H9 (cell line): ENCODE measurements at regions not wholly inside any gene's neighbourhood (a gene's known extent, or its start where the extent isn't known, plus 50 kb on each side); places are given as distances from the start of the nearest gene placed in this dataset.

Experiments used
- DNase-seq: peaks from one replicate; pipeline ENCODE4 v3.0.0-alpha.2; 2017
- H2AFZ ChIP-seq: one replicate; pipeline ENCODE4 v1.6.1; 2013; ENCODE audit warnings: mild to moderate bottlenecking, low read length, control low read depth, moderate library complexity
- H2AK5ac ChIP-seq: 2 replicates; pipeline ENCODE4 v1.6.1; 2013; ENCODE audit warnings: low read length, control low read depth, mixed read lengths; ENCODE audit not compliant: insufficient read length
- H2BK120ac ChIP-seq: one replicate; pipeline ENCODE4 v1.6.1; 2013; ENCODE audit warnings: low read depth, mild to moderate bottlenecking, low read length, control low read depth, inconsistent platforms; ENCODE audit not compliant: poor library complexity, severe bottlenecking
- H2BK12ac ChIP-seq: 2 replicates; pipeline ENCODE4 v1.6.1; 2013; ENCODE audit warnings: low read length, control low read depth, mixed read lengths, low read depth; ENCODE audit not compliant: insufficient read length
- H2BK15ac ChIP-seq: 2 replicates; pipeline ENCODE4 v1.6.1; 2013; ENCODE audit warnings: low read depth, low read length, control low read depth
- H2BK20ac ChIP-seq: one replicate; pipeline ENCODE4 v1.6.1; 2013; ENCODE audit warnings: low read depth, mild to moderate bottlenecking, low read length, control low read depth, inconsistent platforms; ENCODE audit not compliant: poor library complexity, severe bottlenecking
- H2BK5ac ChIP-seq: 2 replicates; pipeline ENCODE4 v1.6.1; 2013; ENCODE audit warnings: low read length, control low read depth, mixed read lengths; ENCODE audit not compliant: insufficient read length
- H3K14ac ChIP-seq: 2 replicates; pipeline ENCODE4 v1.6.1; 2013; ENCODE audit warnings: low read length, control low read depth; ENCODE audit not compliant: insufficient read depth
- H3K18ac ChIP-seq: 2 replicates; pipeline ENCODE4 v1.6.1; 2013; ENCODE audit warnings: low read depth, mild to moderate bottlenecking, mixed read lengths, low read length, control low read depth; ENCODE audit not compliant: insufficient read length
- H3K23ac ChIP-seq: 2 replicates; pipeline ENCODE4 v1.6.1; 2013; ENCODE audit warnings: low read length, control low read depth, mixed read lengths, low read depth; ENCODE audit not compliant: insufficient read length
- H3K23me2 ChIP-seq: 2 replicates; pipeline ENCODE4 v1.6.1; 2013; ENCODE audit warnings: low read depth, mild to moderate bottlenecking, mixed read lengths, low read length, control low read depth; ENCODE audit not compliant: insufficient read length, poor library complexity, severe bottlenecking
- H3K27ac ChIP-seq: 2 replicates; pipeline ENCODE4 v1.5.1; 2013; ENCODE audit warnings: low read length, control low read depth, mixed read lengths, low read depth; ENCODE audit not compliant: insufficient read length
- H3K27me3 ChIP-seq: 2 replicates; pipeline ENCODE4 v1.6.1; 2013; ENCODE audit warnings: low read length, control low read depth, inconsistent platforms; ENCODE audit not compliant: insufficient read depth
- H3K4ac ChIP-seq: 2 replicates; pipeline ENCODE4 v1.6.1; 2013; ENCODE audit warnings: low read depth, mild to moderate bottlenecking, control low read depth, inconsistent platforms, low read length, moderate library complexity
- H3K4me1 ChIP-seq: 2 replicates; pipeline ENCODE4 v1.6.1; 2013; ENCODE audit warnings: low read length, control low read depth, inconsistent platforms; ENCODE audit not compliant: insufficient read depth
- H3K4me2 ChIP-seq: 2 replicates; pipeline ENCODE4 v1.6.1; 2013; ENCODE audit warnings: low read length, control low read depth, mixed read lengths; ENCODE audit not compliant: insufficient read length, insufficient read depth
- H3K56ac ChIP-seq: 2 replicates; pipeline ENCODE4 v1.6.1; 2013; ENCODE audit warnings: low read depth, mild to moderate bottlenecking, mixed read lengths, low read length, control low read depth; ENCODE audit not compliant: insufficient read length
- H3K79me1 ChIP-seq: 2 replicates; pipeline ENCODE4 v1.6.1; 2013; ENCODE audit warnings: low read depth, mild to moderate bottlenecking, moderate library complexity, low read length, control low read depth, inconsistent platforms; ENCODE audit not compliant: insufficient read depth, poor library complexity, severe bottlenecking
- H3K79me2 ChIP-seq: 2 replicates; pipeline ENCODE4 v1.6.1; 2013; ENCODE audit warnings: low read length, control low read depth, inconsistent platforms; ENCODE audit not compliant: insufficient read depth
- H3K9ac ChIP-seq: 2 replicates; pipeline ENCODE4 v1.6.1; 2013; ENCODE audit warnings: low read length, control low read depth, mixed read lengths; ENCODE audit not compliant: insufficient read length; ENCODE audit errors: extremely low read depth
- H3K9me3 ChIP-seq: one replicate; pipeline ENCODE4 v1.6.1; 2013; ENCODE audit warnings: low read depth, low read length, inconsistent platforms; ENCODE audit not compliant: control insufficient read depth
- H3T11ph ChIP-seq: one replicate; pipeline ENCODE4 v1.6.1; 2013; ENCODE audit warnings: mild to moderate bottlenecking, low read length, control low read depth, inconsistent platforms
- H4K20me1 ChIP-seq: one replicate; pipeline ENCODE4 v1.6.1; 2013; ENCODE audit not compliant: control insufficient read depth, insufficient read length, insufficient read depth
- H4K5ac ChIP-seq: 2 replicates; pipeline ENCODE4 v1.6.1; 2013; ENCODE audit warnings: low read depth, mild to moderate bottlenecking, mixed read lengths, low read length, control low read depth; ENCODE audit not compliant: insufficient read length
- H4K8ac ChIP-seq: replicated peaks from 2 replicates; pipeline ENCODE4 v1.6.1; 2013; ENCODE audit warnings: low read length, control low read depth, mixed read lengths, low read depth; ENCODE audit not compliant: insufficient read length
- H4K91ac ChIP-seq: 2 replicates; pipeline ENCODE4 v1.6.1; 2013; ENCODE audit warnings: low read depth, mild to moderate bottlenecking, moderate library complexity, mixed read lengths, low read length, control low read depth; ENCODE audit not compliant: insufficient read length
- H3K27ac Mint-ChIP-seq, 3 experiments: 2 replicates in 2 of 3; 3 replicates in 1 of 3; pipeline ENCODE4 v1.8.0; 2020 to 2021; ENCODE audit warnings: mixed read lengths in 3 of 3, mild to moderate bottlenecking in 1 of 3, moderate library complexity in 1 of 3
- H3K27me3 Mint-ChIP-seq: 2 replicates; pipeline ENCODE4 v1.8.0; 2021; ENCODE audit warnings: low read depth, mild to moderate bottlenecking, moderate library complexity, mixed read lengths
- H3K36me3 Mint-ChIP-seq, 3 experiments: 2 replicates in 2 of 3; 3 replicates in 1 of 3; pipeline ENCODE4 v1.8.0; 2020 to 2021; ENCODE audit warnings: low read depth in 3 of 3, mixed read lengths in 3 of 3; ENCODE audit not compliant: insufficient read depth in 1 of 3
- H3K4me1 Mint-ChIP-seq, 2 experiments: 2 replicates each; pipeline ENCODE4 v1.8.0; 2020; ENCODE audit warnings: mixed read lengths in 2 of 2
- H3K4me3 Mint-ChIP-seq, 2 experiments: 2 replicates in 1 of 2; 3 replicates in 1 of 2; pipeline ENCODE4 v1.8.0; 2020 to 2021; ENCODE audit warnings: mild to moderate bottlenecking in 2 of 2, mixed read lengths in 2 of 2, moderate library complexity in 1 of 2
- H3K9me3 Mint-ChIP-seq, 2 experiments: 2 replicates in 1 of 2; 3 replicates in 1 of 2; pipeline ENCODE4 v1.8.0; 2020; ENCODE audit warnings: mild to moderate bottlenecking in 2 of 2, mixed read lengths in 2 of 2, moderate library complexity in 1 of 2
- WGBS: extraction: QIAGEN DNeasy Blood & Tissue Kit; methylation state at CpG from one replicate; pipeline ENCODE4 v1.1.7; 2013; ENCODE audit warnings: missing lambda C conversion rate, low lambda C conversion rate, mixed read lengths; ENCODE audit not compliant: insufficient read length; ENCODE audit errors: extremely low coverage; 5-methylcytosine and 5-hydroxymethylcytosine counted together
- TF ChIP-seq, protein P1 (sequence below): fragments of 200-600 bp; sonication (generic); conservative IDR thresholded peaks from 3 replicates; pipeline ENCODE4 v1.8.0; 2021; ENCODE audit warnings: antibody characterized with exemption, mild to moderate bottlenecking

DNA sequence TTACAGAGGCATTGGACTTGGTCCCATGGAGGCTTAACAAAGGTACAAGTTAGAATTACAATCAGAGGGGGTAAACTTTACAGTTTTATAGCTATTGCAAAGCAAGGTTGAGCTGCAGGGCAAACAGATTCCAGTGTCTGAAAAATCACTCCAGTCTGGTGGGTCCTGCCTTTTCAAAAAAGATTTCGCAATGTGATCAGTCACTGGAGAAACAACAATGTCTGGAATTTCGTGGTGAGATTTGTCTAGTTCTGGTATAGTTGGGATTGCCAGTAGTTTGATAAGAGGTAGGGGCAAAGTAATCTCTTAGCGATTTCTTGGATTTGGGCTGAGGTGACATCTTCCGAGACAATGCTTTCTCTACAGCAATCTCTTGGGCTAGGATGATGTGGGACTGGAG is 1198.2 kb upstream of the PCDH9 start:
- Histone ChIP-seq H3K23ac (no peak overlapping the region), H3T11ph (no peak overlapping the region), H3K4me1 (no peaks in the 10 kb centered on the region), H3K18ac (no peak overlapping the region), H3K4ac (no peak overlapping the region), H3K4me2 (no peak overlapping the region), H2BK20ac (no peak overlapping the region), H3K56ac (no peak overlapping the region), H3K79me1 (no peaks in the 10 kb centered on the region), H3K23me2 (no peaks in the 10 kb centered on the region), H3K27ac (no peak overlapping the region), H4K8ac (no peak overlapping the region), H2BK5ac (no peak overlapping the region), H4K5ac (no peak overlapping the region), H2BK15ac (no peak overlapping the region), H2AFZ (no peak overlapping the region), H2BK120ac (no peak overlapping the region), H2BK12ac (no peak overlapping the region), H4K91ac (no peak overlapping the region), H4K20me1 (no peaks in the 10 kb centered on the region), H3K27me3 (no peaks in the 10 kb centered on the region), H3K9ac (no peak overlapping the region), H3K14ac (no peak overlapping the region), H3K9me3 (no peaks in the 10 kb centered on the region), H3K79me2 (no peaks in the 10 kb centered on the region), H2AK5ac (no peak overlapping the region)
- Mint-ChIP-seq H3K27me3 (no peaks in the 10 kb centered on the region), H3K9me3 (no peaks in the 10 kb centered on the region; a peak in 1 of 5 replicates), H3K4me1 (no peaks in the 10 kb centered on the region), H3K36me3 (no peaks in the 10 kb centered on the region), H3K4me3 (no peak overlapping the region), H3K27ac (no peak overlapping the region)
- TF ChIP-seq, protein P1, sequence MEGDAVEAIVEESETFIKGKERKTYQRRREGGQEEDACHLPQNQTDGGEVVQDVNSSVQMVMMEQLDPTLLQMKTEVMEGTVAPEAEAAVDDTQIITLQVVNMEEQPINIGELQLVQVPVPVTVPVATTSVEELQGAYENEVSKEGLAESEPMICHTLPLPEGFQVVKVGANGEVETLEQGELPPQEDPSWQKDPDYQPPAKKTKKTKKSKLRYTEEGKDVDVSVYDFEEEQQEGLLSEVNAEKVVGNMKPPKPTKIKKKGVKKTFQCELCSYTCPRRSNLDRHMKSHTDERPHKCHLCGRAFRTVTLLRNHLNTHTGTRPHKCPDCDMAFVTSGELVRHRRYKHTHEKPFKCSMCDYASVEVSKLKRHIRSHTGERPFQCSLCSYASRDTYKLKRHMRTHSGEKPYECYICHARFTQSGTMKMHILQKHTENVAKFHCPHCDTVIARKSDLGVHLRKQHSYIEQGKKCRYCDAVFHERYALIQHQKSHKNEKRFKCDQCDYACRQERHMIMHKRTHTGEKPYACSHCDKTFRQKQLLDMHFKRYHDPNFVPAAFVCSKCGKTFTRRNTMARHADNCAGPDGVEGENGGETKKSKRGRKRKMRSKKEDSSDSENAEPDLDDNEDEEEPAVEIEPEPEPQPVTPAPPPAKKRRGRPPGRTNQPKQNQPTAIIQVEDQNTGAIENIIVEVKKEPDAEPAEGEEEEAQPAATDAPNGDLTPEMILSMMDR, result no peak
- DNase-seq, result no peak
- WGBS, result no CpG with 5 or more reads among the region's 4 CpGs
